HFFc6 (cell line): ENCODE measurements at regions not wholly inside any gene's neighbourhood (a gene's known extent, or its start where the extent isn't known, plus 50 kb on each side); places are given as distances from the start of the nearest gene placed in this dataset.

Experiments used
- DNase-seq: peaks from one replicate; pipeline ENCODE4 v3.0.0-alpha.2; 2018
- H3K27ac Mint-ChIP-seq: 2 replicates; pipeline ENCODE4 v1.8.0; 2020; ENCODE audit warnings: mild to moderate bottlenecking, mixed read lengths
- H3K27me3 Mint-ChIP-seq: 2 replicates; pipeline ENCODE4 v1.8.0; 2021; ENCODE audit warnings: mild to moderate bottlenecking, moderate library complexity, mixed read lengths; ENCODE audit not compliant: insufficient read depth
- H3K36me3 Mint-ChIP-seq: 2 replicates; pipeline ENCODE4 v1.8.0; 2021; ENCODE audit warnings: low read depth, mixed read lengths
- H3K4me1 Mint-ChIP-seq: 2 replicates; pipeline ENCODE4 v1.8.0; 2020; ENCODE audit warnings: low read depth, mixed read lengths
- H3K4me3 Mint-ChIP-seq: 2 replicates; pipeline ENCODE4 v1.8.0; 2020; ENCODE audit warnings: mild to moderate bottlenecking, moderate library complexity, mixed read lengths
- H3K9me3 Mint-ChIP-seq: 2 replicates; pipeline ENCODE4 v1.8.0; 2020; ENCODE audit warnings: mild to moderate bottlenecking, mixed read lengths
- TF ChIP-seq, protein P1 (sequence below): fragments of 200-600 bp; sonication (generic); IDR thresholded peaks from 2 replicates; pipeline ENCODE4 v1.5.0; 2021; ENCODE audit warnings: antibody characterized with exemption, mild to moderate bottlenecking

DNA sequence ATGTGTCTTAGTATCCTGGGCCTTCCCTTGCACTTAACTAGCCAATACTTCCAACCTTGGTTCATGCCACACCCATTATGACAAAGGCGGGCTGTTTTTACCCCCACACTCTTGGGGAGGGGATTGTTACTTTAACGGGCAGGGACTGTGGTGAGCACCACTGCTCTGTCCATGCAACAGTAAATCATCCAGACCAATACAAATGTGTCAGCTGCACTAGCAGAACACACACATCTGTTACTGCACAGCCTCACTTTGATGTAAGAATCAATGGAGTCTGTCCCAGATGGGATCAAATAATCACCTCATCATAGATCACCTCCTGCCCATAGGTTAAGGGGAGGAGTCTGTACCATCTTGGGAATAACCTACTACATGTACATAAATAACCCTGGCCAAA, 58.1 kb downstream of the NPAP1 start:
- Mint-ChIP-seq H3K4me3 (no peak overlapping the region), H3K27me3 (no peaks in the 10 kb centered on the region; the same call in 1 of the 2 replicates), H3K36me3 (no peaks in the 10 kb centered on the region), H3K4me1 (no peaks in the 10 kb centered on the region), H3K27ac (no peak overlapping the region), H3K9me3 (peaks cover 25% of the 10 kb centered on the region)
- TF ChIP-seq, protein P1, sequence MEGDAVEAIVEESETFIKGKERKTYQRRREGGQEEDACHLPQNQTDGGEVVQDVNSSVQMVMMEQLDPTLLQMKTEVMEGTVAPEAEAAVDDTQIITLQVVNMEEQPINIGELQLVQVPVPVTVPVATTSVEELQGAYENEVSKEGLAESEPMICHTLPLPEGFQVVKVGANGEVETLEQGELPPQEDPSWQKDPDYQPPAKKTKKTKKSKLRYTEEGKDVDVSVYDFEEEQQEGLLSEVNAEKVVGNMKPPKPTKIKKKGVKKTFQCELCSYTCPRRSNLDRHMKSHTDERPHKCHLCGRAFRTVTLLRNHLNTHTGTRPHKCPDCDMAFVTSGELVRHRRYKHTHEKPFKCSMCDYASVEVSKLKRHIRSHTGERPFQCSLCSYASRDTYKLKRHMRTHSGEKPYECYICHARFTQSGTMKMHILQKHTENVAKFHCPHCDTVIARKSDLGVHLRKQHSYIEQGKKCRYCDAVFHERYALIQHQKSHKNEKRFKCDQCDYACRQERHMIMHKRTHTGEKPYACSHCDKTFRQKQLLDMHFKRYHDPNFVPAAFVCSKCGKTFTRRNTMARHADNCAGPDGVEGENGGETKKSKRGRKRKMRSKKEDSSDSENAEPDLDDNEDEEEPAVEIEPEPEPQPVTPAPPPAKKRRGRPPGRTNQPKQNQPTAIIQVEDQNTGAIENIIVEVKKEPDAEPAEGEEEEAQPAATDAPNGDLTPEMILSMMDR, result no peak
- no peak for DNase-seq

DNA sequence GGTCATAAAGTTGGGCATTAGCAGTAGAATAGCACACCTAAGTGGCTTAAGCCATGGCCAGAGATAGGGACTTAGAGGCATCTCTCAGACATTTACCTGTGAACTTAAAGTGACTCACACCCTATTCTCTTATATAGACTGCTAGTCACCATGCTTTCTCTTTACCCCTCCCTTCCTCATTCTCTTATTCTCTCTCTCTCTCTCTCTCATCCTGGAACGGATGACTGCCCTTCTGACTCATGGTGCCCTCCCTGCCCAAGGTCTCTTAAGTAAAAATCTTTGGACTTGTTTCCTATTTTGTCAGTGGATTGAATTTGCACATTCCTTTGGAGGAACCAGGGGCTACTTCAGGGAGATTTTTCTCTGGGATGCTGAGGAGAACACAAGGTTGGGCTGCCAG, 58.8 kb downstream of the NPAP1 start:
- TF ChIP-seq, protein P1, result no peak
- no peak overlapping the region for H3K4me3 Mint-ChIP-seq
- no peak for DNase-seq
- no peaks in the 10 kb centered on the region for H3K36me3 Mint-ChIP-seq
- no peak overlapping the region for H3K27ac Mint-ChIP-seq
- H3K4me1 Mint-ChIP-seq, result no peaks in the 10 kb centered on the region
- H3K9me3 Mint-ChIP-seq, result peaks cover 18% of the 10 kb centered on the region
- no peaks in the 10 kb centered on the region; the same call in 1 of the 2 replicates for H3K27me3 Mint-ChIP-seq

DNA sequence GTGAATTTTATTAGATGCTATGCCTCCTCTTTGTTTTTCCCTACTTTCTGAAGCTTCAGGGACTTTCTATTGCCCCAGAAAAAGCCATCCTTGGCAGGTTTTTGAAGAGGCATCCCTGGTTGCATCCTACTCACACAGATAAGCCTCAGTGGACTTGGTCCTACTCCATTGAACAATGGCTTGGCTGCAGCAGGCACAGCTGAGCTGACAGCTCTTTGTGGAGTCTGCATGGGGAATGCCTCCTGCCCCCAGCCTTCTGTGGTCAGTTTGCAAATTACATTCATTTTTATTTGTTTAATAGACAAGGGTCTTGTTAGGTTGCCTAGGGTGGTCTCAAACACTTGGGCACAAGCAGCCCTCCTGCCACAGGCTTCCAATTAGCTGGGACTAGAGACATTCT, 69.7 kb downstream of the NPAP1 start:
- H3K4me1 Mint-ChIP-seq, result no peaks in the 10 kb centered on the region
- no peaks in the 10 kb centered on the region for H3K36me3 Mint-ChIP-seq
- H3K4me3 Mint-ChIP-seq, result no peak overlapping the region
- TF ChIP-seq, protein P1, result no peak
- peaks cover under 1% of the 10 kb centered on the region; the same call in 1 of the 2 replicates for H3K27me3 Mint-ChIP-seq
- no peak for DNase-seq
- H3K9me3 Mint-ChIP-seq, result peaks cover 27% of the 10 kb centered on the region
- H3K27ac Mint-ChIP-seq, result no peak overlapping the region

DNA sequence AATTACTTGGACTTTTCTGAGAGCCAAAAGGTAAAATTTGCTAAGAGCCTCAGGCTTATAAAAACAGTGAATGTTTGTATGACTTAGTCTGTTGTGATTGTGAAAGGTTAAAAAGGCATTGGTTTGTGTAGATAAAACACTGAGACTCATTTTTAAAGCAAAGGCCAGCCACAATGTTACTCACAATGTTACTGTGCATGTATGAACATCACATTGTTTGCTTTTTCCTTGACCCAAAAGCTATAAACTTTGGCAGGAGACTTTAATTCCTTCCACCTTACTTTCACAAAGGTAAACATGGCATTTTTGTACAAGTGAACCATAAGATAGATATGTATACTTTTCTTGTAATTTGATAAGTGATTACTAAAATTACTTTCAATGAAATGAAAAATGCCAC, 70.5 kb downstream of the NPAP1 start:
- Mint-ChIP-seq H3K9me3 (peaks cover 26% of the 10 kb centered on the region), H3K36me3 (no peaks in the 10 kb centered on the region), H3K4me3 (no peak overlapping the region), H3K27me3 (no peaks in the 10 kb centered on the region), H3K4me1 (no peaks in the 10 kb centered on the region), H3K27ac (no peak overlapping the region)
- no peak for DNase-seq
- TF ChIP-seq, protein P1, result no peak

DNA sequence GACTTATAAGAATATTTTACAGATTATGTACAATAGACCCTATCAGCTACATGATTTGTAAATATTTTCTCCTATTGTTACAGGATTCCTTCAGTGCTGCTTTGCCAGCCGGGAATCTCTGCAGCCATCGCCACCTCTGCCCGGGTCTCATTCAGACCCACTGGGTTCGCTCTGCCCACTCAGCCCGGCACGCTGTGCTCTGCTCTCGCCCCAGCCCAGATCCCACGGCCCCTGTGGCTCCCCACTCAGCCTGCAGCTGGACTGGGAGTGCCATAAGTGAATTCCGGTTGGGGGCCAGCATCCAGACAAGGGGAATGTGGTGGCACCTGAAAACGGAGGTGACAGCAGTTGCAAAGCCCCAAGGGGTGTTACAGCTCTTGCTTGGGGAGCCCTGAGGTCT, 71.8 kb downstream of the NPAP1 start:
- no peaks in the 10 kb centered on the region for H3K4me1 Mint-ChIP-seq
- no peak overlapping the region for H3K4me3 Mint-ChIP-seq
- H3K36me3 Mint-ChIP-seq, result no peaks in the 10 kb centered on the region
- H3K27me3 Mint-ChIP-seq, result no peaks in the 10 kb centered on the region
- H3K9me3 Mint-ChIP-seq, result peaks cover 15% of the 10 kb centered on the region
- no peak for DNase-seq
- TF ChIP-seq, protein P1, result no peak
- no peak overlapping the region for H3K27ac Mint-ChIP-seq

DNA sequence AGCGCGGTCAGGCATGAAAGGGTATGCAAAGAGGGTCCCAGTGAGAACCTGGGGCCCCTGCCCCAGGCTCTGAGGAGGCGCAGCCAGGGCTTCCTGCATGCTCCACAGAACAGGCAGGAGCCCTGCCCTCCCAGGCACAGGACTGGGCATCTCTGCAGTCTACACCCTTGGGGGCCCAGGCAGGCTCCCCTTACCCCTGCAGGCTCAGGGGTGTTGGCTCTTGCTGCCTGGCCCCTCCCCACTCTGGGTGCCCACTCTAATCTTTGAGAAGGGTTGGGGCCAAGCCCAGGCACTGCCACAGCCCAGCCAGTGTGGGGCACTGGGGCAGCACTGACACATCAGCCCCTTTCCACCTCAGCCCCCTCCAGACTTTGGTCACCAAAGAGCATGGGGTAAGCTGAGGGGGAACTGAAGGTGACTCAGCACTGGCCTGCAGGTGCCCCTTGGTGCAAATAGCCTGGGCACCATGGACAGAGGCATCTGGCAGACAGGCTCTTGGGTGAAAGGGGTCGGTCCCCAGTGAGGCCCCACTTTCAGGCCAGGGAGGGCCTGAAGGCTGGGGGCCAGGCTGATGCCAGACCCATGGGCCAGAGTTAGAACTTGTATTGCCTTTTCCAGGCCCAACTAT, 73.4 kb downstream of the NPAP1 start:
- Mint-ChIP-seq H3K27me3 (no peaks in the 10 kb centered on the region), H3K27ac (no peak overlapping the region)

More for the DNA sequence above, 73.4 kb downstream of the NPAP1 start:
- TF ChIP-seq, protein P1, result no peak
- H3K36me3 Mint-ChIP-seq, result no peaks in the 10 kb centered on the region
- no peaks in the 10 kb centered on the region for H3K4me1 Mint-ChIP-seq
- peaks cover 15% of the 10 kb centered on the region for H3K9me3 Mint-ChIP-seq
- H3K4me3 Mint-ChIP-seq, result no peak overlapping the region
- no peak for DNase-seq
